Epithelial cell of proximal tubule (primary cell): ENCODE measurements at regions not wholly inside any gene's neighbourhood (a gene's known extent, or its start where the extent isn't known, plus 50 kb on each side); places are given as distances from the start of the nearest gene placed in this dataset.

Experiments used
- DNase-seq: peaks from one replicate; pipeline ENCODE4 v3.0.0-alpha.2; 2011; ENCODE audit warnings: low read depth
- H3K4me3 ChIP-seq: 2 replicates; pipeline ENCODE4 v1.5.1; 2011; ENCODE audit warnings: low read depth, mild to moderate bottlenecking, low read length
- CTCF ChIP-seq: conservative IDR thresholded peaks from 2 replicates; pipeline ENCODE4 v1.5.1; 2012; ENCODE audit warnings: low read depth, mild to moderate bottlenecking, low read length

- DNase-seq, result no peak
- no peak for TF ChIP-seq CTCF
- H3K4me3 ChIP-seq, result no peak overlapping the region
Observed at GRCh38 chr7:26486153-26486552, 194.5 kb downstream of the SNX10 start.

- DNase-seq, result no peak
- H3K4me3 ChIP-seq, result no peak overlapping the region
- TF ChIP-seq CTCF, result no peak
Observed at GRCh38 chr7:26487780-26488515, 196.3 kb downstream of the SNX10 start.

DNA sequence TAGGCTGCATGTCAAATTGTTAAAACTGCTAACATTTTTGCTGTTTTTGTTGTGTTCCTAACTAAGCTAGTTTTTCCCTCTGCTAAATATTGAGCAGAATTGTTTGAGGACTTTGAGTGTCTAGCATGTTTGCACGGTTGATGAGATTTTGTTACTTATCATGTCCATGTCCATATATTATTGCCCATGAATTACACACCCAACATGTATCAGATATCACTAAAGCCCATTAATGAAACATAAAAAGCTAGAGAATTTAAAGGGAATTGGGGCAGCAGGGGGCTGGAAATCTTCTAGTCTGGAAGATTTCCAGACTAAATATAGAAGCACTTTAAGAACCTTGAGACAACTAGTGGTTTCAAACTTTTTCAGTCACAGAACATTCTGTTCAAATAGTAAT, 197.7 kb downstream of the SNX10 start:
- no peak for DNase-seq
- no peak for TF ChIP-seq CTCF
- no peak overlapping the region for H3K4me3 ChIP-seq

- no peak overlapping the region for H3K4me3 ChIP-seq
- no peak for DNase-seq
- TF ChIP-seq CTCF, result no peak
Observed at GRCh38 chr7:26489906-26490639, 198.4 kb downstream of the SNX10 start.

GRCh38 chr7:26490640-26491624, 199.3 kb downstream of the SNX10 start:
- DNase-seq, result no peak
- no peak overlapping the region for H3K4me3 ChIP-seq
- no peak for TF ChIP-seq CTCF

DNA sequence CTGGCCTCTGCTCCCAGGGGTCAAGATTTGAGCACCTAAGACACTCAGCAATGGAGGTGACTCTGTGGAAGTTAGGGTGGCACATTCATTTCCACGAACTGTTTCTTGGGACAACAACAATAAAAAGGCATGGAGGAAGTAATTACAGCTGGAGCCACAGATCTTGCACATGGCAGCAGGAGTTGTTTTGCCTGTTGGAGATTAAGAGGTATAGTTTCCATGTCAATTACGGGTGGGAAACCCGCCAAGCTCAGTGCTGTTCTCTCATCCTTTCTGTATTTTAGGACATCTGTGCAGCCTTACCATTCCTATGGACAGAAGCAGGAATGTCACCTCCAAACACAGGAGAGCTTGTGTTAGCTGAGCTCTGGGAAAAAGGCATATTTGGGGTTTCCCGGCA, 201.2 kb downstream of the SNX10 start:
- no peak for TF ChIP-seq CTCF
- no peak for DNase-seq
- no peak overlapping the region for H3K4me3 ChIP-seq
